Activated T-helper 2 cell treated with anti-CD3 and anti-CD28 coated beads, Interferon-gamma antibody, Interleukin-2, Interleukin-4, amounts not matched to agents 10 μg/mL and 5 μg/mL and 100 μg/mL, durations not matched to agents 14 hours and 24 hours and 36 hours (primary cell): ENCODE measurements at regions not wholly inside any gene's neighbourhood (a gene's known extent, or its start where the extent isn't known, plus 50 kb on each side); places are given as distances from the start of the nearest gene placed in this dataset.

Experiments used
- DNase-seq: peaks from one replicate; pipeline ENCODE4 v3.0.0; 2021; ENCODE audit warnings: low spot score
- H3K27ac Mint-ChIP-seq: one replicate; pipeline ENCODE4 v1.8.0; 2021; ENCODE audit warnings: mixed read lengths
- H3K27me3 Mint-ChIP-seq: one replicate; pipeline ENCODE4 v1.8.0; 2021; ENCODE audit warnings: low read depth, mixed read lengths
- H3K36me3 Mint-ChIP-seq: one replicate; pipeline ENCODE4 v1.8.0; 2021; ENCODE audit warnings: low read depth, mixed read lengths
- H3K4me1 Mint-ChIP-seq: one replicate; pipeline ENCODE4 v1.8.0; 2021; ENCODE audit warnings: low read depth, mixed read lengths
- H3K4me3 Mint-ChIP-seq: one replicate; pipeline ENCODE4 v1.8.0; 2021; ENCODE audit warnings: low read depth, mild to moderate bottlenecking, moderate library complexity, mixed read lengths
- H3K9me3 Mint-ChIP-seq: one replicate; pipeline ENCODE4 v1.8.0; 2021; ENCODE audit warnings: mixed read lengths
- intact Hi-C: fragments of 100-400 bp; cut with micrococcal nuclease; formaldehyde crosslinking; loops from one replicate; pipeline ENCODE4 v1.15.1; 2023

DNA sequence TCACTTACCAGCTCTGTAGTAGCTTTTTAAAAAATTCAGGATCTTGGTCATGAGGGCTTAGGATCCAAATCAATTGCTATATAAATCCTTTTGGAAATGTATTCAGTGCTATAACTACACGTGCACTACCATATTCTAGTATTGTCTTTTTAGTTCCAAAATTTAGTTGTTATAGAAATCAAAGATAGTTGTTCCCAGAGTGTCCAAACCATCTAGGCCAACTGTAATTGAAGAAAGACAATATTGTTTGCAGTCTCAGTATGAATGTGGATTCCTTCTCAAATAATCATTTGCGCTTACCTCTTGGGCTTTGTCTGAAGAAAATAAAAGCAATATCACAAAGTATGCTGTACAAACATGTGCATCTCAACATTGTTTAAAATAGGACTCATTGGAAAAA, 184.1 kb upstream of the EDNRB start:
- Mint-ChIP-seq H3K27me3 (no peaks in the 10 kb centered on the region), H3K4me1 (no peaks in the 10 kb centered on the region)
- DNase-seq: no peak

DNA sequence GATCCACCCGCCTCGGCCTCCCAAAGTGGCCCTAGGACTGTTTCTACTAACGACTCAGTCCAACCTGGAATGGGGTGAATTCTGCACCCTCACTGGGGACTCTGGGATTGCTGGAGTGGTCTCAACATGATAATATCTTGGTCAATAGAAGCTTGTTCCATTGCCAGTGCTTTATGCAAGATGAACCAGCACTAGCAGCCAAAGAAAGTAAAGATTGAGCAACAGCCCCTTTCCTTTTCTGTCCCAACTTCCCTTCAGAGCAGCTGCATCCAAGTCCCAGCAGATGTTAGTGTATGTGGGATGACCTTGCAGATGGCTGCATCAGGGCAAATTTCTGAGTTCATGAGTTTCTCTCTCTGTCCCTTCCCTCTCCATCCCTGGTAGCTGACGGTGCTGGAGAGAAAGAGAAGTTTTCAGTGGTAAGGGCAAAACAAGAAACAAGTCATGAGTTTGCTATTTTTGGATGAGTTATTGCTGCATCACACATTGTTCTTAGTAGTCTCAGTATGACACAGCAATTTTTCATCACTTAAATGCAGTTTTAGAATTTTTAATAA, 183.6 kb upstream of the EDNRB start:
- DNase-seq: no peak
- H3K27me3 Mint-ChIP-seq: no peaks in the 10 kb centered on the region
- H3K4me3 Mint-ChIP-seq: no peak overlapping the region
- H3K36me3 Mint-ChIP-seq: no peaks in the 10 kb centered on the region
- intact Hi-C loops: no loop called here
- no peaks in the 10 kb centered on the region for H3K9me3 Mint-ChIP-seq
- H3K27ac Mint-ChIP-seq: no peak overlapping the region
- no peaks in the 10 kb centered on the region for H3K4me1 Mint-ChIP-seq

More for the DNA sequence above, 184.1 kb upstream of the EDNRB start:
- no peaks in the 10 kb centered on the region for H3K36me3 Mint-ChIP-seq
- no peak overlapping the region for H3K27ac Mint-ChIP-seq
- H3K4me3 Mint-ChIP-seq: no peak overlapping the region
- intact Hi-C loops: no loop called here
- no peaks in the 10 kb centered on the region for H3K9me3 Mint-ChIP-seq

DNA sequence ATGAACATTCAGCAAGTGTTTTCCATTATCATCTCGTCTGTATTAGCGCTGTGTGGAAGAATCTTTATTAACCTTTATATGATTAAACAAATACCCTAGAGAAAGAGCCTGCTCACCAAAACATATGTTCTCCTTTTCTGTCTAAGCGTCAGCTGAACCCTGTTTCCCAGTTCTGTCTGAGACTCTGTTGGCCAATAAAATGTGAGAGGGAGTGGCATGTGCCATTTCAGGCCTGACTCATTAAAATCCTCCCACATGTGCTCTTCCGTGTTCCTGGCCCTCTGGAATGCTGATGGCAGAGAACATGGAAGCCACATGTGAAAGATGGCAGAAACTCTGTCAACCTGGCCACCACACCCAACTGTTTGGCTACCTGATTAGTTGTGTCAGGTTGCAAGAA, 181.9 kb upstream of the EDNRB start:
- intact Hi-C loops: no loop called here
- DNase-seq: no peak
- H3K4me3 Mint-ChIP-seq: no peak overlapping the region
- H3K36me3 Mint-ChIP-seq: no peaks in the 10 kb centered on the region
- no peaks in the 10 kb centered on the region for H3K4me1 Mint-ChIP-seq
- no peak overlapping the region for H3K27ac Mint-ChIP-seq
- no peaks in the 10 kb centered on the region for H3K27me3 Mint-ChIP-seq
- H3K9me3 Mint-ChIP-seq: no peaks in the 10 kb centered on the region

DNA sequence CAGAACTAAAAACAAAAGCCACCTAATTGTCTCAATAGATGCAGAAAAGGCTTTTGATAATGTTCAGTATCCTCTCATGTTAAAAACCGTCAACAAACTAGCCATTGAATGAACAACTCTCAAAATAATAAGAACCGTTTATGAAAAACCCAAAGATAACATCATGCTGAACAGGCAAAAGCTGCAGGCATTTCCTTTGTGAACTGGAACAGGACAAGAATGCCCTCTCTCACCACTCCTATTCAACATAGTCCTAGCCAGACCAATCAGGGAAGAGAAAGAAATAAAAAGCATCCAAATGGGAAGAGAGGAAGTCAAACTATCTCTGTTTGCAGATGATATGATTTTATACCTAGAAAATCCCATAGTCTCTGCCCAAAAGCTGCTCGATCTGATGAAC, 179.6 kb upstream of the EDNRB start:
- intact Hi-C loops: no loop called here
- H3K36me3 Mint-ChIP-seq: no peaks in the 10 kb centered on the region
- H3K27ac Mint-ChIP-seq: no peak overlapping the region
- DNase-seq: no peak
- no peaks in the 10 kb centered on the region for H3K27me3 Mint-ChIP-seq
- no peaks in the 10 kb centered on the region for H3K9me3 Mint-ChIP-seq
- no peaks in the 10 kb centered on the region for H3K4me1 Mint-ChIP-seq
- no peak overlapping the region for H3K4me3 Mint-ChIP-seq

DNA sequence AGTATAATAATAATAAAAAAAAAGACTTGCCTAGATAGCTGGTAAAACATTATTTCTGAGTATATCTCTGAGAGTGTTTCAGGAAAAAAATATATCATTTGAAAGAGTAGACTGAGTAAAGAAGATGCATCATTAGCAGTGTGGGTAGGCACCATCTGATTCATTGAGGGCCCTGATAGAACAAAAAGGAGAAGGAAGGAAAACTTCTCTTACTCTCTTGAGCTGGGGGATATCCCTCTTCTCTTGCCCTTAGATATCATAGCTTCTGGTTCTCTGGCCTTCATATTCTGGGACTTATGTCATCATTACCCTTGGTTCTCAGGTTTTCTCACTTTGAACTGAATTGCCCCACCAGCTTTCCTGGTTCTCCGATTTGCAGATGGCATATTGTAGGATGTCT, 177.6 kb upstream of the EDNRB start:
- H3K9me3 Mint-ChIP-seq: no peaks in the 10 kb centered on the region

DNA sequence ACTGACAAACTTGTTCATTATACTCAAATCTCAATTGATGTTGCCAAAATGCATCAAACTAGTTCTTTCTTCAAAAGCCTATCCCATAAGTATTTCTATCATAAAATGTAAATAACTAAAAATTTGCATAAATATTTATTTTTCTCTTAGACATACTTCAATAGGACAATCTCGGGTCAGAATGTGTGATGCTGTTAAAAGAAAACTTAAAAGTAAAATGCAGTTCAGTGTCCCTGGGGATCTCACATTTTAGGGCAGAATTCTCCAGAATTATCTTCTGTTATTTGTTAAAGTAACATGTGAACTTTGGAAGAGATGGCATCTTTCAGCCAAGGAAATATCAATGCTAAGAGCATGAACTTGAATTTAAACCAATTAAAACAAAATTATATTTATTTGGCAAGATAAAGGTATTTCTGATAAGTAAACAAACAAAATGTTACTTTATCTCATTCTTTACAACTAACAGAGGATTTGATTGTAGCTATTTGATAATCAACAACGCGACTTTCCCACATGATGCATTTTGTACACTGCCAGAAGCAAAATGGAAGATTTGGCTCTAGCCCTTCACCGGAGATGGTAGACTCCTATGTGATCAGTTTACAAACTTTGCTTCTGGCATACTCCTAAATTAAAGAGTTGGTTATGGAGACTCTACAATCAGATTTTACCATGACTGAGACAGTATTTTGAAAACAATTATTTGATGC, 169.5 kb upstream of the EDNRB start:
- no peak for DNase-seq
- no peak overlapping the region for H3K27ac Mint-ChIP-seq
- H3K36me3 Mint-ChIP-seq: no peaks in the 10 kb centered on the region
- no peaks in the 10 kb centered on the region for H3K4me1 Mint-ChIP-seq
- H3K9me3 Mint-ChIP-seq: no peaks in the 10 kb centered on the region
- intact Hi-C loops: no loop called here
- H3K4me3 Mint-ChIP-seq: no peak overlapping the region
- peaks cover 2% of the 10 kb centered on the region for H3K27me3 Mint-ChIP-seq

More for the DNA sequence above, 177.6 kb upstream of the EDNRB start:
- DNase-seq: no peak
- no peak overlapping the region for H3K27ac Mint-ChIP-seq
- no peaks in the 10 kb centered on the region for H3K27me3 Mint-ChIP-seq
- H3K4me3 Mint-ChIP-seq: no peak overlapping the region
- no peaks in the 10 kb centered on the region for H3K36me3 Mint-ChIP-seq
- no peaks in the 10 kb centered on the region for H3K4me1 Mint-ChIP-seq
- intact Hi-C loops: no loop called here

DNA sequence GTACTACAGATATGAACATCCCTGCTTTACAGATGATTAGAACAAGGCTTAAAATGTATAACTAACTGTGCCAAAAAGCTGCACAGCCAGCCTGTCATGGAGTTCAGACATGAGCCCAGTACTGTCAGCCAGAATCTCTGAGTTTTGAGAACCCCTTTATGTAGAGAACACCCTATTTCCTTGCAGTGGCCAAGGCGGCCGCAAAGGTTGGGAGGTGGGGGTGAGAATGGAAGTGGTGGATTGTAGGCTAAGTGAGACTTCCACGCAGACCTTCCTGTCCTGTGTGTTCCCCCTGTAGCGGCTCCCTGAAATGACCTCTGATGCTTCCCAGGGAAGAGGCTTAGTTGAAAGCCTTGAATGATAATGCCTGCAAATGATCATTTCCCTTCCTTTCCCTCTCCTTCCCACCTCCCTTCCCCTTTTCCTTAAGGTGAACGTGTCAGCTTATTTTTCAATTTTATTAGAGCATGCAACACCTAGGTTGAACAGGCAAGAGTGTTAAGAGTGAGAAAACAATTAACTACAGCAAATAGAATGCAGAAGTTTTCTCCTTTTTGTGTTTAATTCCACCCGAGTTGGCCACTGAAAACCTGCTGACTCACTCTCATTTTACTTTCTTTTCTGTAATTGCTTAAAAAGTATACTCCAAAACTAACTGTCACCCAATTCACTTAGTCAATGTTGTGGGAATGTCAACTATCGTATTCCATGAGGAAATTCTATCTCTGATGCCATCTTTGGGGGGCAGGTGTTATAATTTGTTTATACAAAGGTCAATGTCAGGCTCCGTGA, 167.0 kb upstream of the EDNRB start:
- peaks cover 8% of the 10 kb centered on the region for H3K9me3 Mint-ChIP-seq
- no peak overlapping the region for H3K4me3 Mint-ChIP-seq
- no peaks in the 10 kb centered on the region for H3K36me3 Mint-ChIP-seq
- no peak for DNase-seq
- peaks cover 2% of the 10 kb centered on the region for H3K27me3 Mint-ChIP-seq
- intact Hi-C loops: no loop called here
- H3K27ac Mint-ChIP-seq: no peak overlapping the region
- H3K4me1 Mint-ChIP-seq: no peaks in the 10 kb centered on the region

DNA sequence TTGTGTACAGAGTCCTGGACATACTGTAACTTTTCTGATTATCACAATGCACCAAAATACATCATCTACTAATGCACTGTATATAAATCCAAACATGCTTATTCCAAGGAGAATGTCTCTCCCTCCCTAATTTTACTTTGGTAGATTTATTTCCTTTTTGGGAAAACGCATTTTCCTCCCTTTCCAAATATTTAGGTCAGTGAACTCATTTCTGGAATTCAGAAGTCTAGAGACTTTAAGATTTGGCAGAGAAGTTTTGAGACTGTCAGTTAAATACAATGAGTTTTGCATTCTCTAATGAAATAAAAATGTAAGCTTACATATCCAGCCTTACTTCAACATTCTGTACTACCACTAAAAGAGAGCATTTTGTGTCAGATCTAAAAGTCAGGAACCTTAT, 165.8 kb upstream of the EDNRB start:
- Mint-ChIP-seq H3K4me3 (no peak overlapping the region), H3K27me3 (peaks cover 2% of the 10 kb centered on the region), H3K27ac (no peak overlapping the region), H3K9me3 (peaks cover 8% of the 10 kb centered on the region), H3K4me1 (no peaks in the 10 kb centered on the region), H3K36me3 (no peaks in the 10 kb centered on the region)
- intact Hi-C loops: no loop called here
- no peak for DNase-seq

DNA sequence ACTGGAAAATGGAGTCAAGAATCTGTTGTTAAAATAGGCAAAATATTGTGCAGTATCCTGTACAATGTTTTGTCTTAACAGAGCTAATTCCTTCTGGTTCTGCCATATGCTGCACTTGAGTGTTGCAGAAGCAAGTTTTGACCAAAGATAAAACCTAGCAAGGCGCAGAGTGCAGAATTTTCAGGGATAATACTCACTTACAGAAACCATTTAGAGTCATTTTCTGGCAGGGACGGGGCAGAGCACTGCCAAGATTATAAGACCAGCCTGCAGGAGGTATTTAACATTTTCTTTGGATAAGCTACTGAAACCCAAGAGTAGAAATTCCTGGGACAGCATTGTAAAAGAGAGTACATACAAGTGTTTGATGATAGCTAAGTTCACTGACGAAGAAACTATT, 159.5 kb upstream of the EDNRB start:
- intact Hi-C loops: no loop called here
- Mint-ChIP-seq H3K4me3 (no peak overlapping the region), H3K27me3 (no peaks in the 10 kb centered on the region), H3K27ac (no peak overlapping the region), H3K4me1 (no peaks in the 10 kb centered on the region), H3K9me3 (peaks cover 8% of the 10 kb centered on the region), H3K36me3 (no peaks in the 10 kb centered on the region)
- no peak for DNase-seq

DNA sequence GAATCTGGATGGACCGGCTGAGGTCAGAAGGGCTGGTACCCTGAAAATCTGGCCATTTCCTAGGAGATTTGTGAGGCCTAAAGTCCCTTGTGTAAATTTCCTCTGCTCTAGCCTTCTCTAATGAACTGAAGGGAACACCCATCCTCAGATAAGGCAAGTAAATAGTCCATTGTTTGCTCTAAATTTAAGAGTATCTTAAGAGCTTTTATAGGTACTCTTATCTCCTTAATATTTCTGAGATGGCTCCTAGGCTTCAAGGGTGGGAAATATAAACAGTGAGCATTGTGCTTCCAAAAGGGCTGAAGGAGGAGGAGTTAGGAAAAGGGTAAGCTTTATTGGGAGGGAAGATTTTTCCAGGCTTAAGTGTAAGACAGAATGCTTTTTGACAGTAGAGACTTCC, 148.7 kb upstream of the EDNRB start:
- intact Hi-C loops: no loop called here
- Mint-ChIP-seq H3K36me3 (no peaks in the 10 kb centered on the region), H3K4me1 (no peaks in the 10 kb centered on the region), H3K9me3 (no peaks in the 10 kb centered on the region), H3K4me3 (no peak overlapping the region), H3K27ac (no peak overlapping the region), H3K27me3 (no peaks in the 10 kb centered on the region)
- no peak for DNase-seq

DNA sequence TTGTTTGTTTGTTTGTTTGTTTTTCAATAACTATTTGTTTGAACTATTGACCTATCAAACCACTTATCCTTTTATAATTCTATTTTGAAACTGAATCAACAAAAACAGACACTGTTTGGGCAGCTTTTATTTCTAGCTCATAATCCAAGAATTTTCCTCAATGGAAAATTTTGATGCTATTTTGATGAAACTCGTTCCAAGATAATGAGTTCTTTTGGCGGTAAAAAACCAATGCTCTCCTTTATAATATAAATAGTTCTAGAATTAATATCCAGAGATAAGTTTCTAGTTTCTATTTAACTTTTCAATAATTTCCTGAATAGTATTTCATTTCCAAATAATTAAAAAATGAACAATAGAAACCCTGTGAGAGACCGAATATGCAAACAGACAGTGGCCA, 146.5 kb upstream of the EDNRB start:
- Mint-ChIP-seq H3K4me3 (no peak overlapping the region), H3K36me3 (no peaks in the 10 kb centered on the region), H3K27ac (no peak overlapping the region), H3K4me1 (no peaks in the 10 kb centered on the region), H3K27me3 (no peaks in the 10 kb centered on the region), H3K9me3 (no peaks in the 10 kb centered on the region)
- intact Hi-C loops: no loop called here
- no peak for DNase-seq

DNA sequence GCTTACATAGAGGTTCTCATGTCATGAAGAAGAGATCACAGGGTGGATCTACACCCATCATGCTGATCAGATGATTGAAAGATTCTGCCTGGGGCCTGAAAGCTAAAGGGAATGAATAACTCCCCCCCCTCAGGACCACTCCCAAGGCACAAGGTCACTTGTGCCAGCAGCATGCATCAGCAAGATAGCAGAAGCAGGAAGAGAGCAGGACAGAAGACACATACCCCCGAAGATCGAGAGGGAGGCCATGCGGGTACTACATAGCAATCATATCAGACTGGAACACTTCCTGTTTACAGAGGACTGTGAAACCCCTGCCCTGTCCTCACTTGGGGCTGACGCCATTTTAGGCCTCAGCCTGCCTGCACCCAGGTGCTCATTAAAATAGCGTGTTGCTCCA, 143.2 kb upstream of the EDNRB start:
- intact Hi-C loops: no loop called here
- Mint-ChIP-seq H3K27me3 (no peaks in the 10 kb centered on the region), H3K4me1 (no peaks in the 10 kb centered on the region), H3K9me3 (peaks cover 2% of the 10 kb centered on the region), H3K4me3 (no peak overlapping the region), H3K36me3 (no peaks in the 10 kb centered on the region), H3K27ac (no peak overlapping the region)
- DNase-seq: no peak

DNA sequence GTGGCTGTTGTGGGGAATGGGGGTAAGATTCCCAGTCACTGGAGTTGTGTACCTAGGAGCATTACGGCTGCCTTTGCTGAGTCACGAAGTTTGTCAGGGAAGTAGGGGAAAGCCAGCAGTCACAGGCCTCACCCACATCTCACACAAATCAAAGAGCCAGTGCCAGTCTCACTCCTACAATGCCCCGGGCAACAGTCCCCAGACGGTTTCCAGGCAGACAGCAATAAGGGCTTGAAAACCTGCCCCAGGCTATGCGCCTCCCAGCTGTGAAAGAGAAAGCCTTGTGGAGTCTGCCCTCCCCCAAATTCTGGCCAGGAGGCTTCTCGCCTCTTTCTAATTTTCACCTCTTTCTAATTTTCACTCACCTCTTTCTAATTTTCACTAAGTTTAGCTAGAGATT, 142.3 kb upstream of the EDNRB start:
- intact Hi-C loops: no loop called here
- H3K36me3 Mint-ChIP-seq: no peaks in the 10 kb centered on the region
- H3K27ac Mint-ChIP-seq: no peak overlapping the region
- H3K9me3 Mint-ChIP-seq: peaks cover 2% of the 10 kb centered on the region
- DNase-seq: no peak
- H3K27me3 Mint-ChIP-seq: no peaks in the 10 kb centered on the region
- H3K4me3 Mint-ChIP-seq: no peak overlapping the region
- no peaks in the 10 kb centered on the region for H3K4me1 Mint-ChIP-seq
